ENCODE measurements at regions not wholly inside any gene's neighbourhood (a gene's known extent, or its start where the extent isn't known, plus 50 kb on each side); places are given as distances from the start of the nearest gene placed in this dataset.
A peak's percentile ranks its signal among the peaks of the same experiment; 100 is the strongest.

DNA sequence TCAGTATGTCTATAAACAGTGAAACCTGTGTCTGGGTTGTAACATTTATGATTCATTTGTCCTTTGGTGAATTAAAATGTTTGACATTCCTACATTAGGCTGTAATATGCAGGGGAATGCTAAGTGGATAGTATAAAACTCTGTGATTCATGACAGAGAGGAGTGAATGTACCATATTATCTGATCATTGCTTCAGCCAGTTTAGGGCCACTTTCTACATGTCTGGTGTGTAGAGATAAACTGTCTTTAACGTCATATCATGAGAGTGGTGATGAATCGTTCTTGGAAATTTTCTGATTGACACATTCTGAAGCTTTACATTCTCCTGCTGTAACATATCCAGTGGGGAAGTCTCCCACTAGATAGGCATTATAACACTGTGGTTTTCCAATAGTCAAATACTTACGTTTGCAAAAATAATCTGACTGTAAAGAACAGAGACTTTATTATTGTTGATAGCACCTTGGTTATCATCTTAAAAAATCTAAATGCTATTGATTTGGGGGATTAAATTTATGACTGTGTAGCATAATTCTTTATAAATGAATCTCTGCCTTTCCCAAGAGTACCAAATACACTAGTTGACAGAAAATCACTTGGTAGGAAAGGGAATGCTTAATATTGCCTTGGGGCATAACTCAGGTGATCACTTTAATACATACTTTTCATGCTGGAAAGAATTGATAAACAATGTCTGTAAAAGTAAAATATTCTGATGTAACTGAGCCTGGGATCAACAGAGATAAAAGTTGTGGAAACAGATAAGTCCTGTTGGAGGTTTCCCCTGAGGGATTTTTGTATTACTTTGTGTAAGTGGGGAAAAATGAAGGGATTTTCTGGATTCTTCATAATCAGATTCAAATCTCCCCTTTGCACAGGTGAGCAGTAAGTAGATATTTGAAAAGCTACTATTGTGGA, 427.9 kb downstream of the JRKL start (continued):
- no peak for TF ChIP-seq RBM14 (IDR thresholded peaks at IDR 0.05; ENCODE audit: borderline replicate concordance, insufficient read depth, low read depth, low read length)
- peak; percentile 90 for TF ChIP-seq SMARCC2 (IDR thresholded peaks at IDR 0.05; ENCODE audit: low read depth)
- TF ChIP-seq CXXC5 (CRISPR knock-in tag; IDR thresholded peaks at IDR 0.05), result peak; percentile 43; the same call in 1 of the 2 replicates
- peak; percentile 48; the same call in 1 of the 2 replicates for TF ChIP-seq ZNF644 (tag; IDR thresholded peaks at IDR 0.05; ENCODE audit: low read depth)
- peak; percentile 89 for TF ChIP-seq NCOR1 (IDR thresholded peaks at IDR 0.05)
- TF ChIP-seq, protein P1, sequence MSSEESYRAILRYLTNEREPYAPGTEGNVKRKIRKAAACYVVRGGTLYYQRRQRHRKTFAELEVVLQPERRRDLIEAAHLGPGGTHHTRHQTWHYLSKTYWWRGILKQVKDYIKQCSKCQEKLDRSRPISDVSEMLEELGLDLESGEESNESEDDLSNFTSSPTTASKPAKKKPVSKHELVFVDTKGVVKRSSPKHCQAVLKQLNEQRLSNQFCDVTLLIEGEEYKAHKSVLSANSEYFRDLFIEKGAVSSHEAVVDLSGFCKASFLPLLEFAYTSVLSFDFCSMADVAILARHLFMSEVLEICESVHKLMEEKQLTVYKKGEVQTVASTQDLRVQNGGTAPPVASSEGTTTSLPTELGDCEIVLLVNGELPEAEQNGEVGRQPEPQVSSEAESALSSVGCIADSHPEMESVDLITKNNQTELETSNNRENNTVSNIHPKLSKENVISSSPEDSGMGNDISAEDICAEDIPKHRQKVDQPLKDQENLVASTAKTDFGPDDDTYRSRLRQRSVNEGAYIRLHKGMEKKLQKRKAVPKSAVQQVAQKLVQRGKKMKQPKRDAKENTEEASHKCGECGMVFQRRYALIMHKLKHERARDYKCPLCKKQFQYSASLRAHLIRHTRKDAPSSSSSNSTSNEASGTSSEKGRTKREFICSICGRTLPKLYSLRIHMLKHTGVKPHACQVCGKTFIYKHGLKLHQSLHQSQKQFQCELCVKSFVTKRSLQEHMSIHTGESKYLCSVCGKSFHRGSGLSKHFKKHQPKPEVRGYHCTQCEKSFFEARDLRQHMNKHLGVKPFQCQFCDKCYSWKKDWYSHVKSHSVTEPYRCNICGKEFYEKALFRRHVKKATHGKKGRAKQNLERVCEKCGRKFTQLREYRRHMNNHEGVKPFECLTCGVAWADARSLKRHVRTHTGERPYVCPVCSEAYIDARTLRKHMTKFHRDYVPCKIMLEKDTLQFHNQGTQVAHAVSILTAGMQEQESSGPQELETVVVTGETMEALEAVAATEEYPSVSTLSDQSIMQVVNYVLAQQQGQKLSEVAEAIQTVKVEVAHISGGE (CRISPR knock-in tag; IDR thresholded peaks at IDR 0.05), result 0 out of 6 replicates have a peak, but pooled peaks of 1 of the 3 experiments have one; percentile 37
- TF ChIP-seq ARID1B (IDR thresholded peaks at IDR 0.05), result peak; percentile 98
- 0 out of 2 replicates have a peak, but pooled peaks have one; percentile 29 for TF ChIP-seq TEAD2 (tag; IDR thresholded peaks at IDR 0.05)
- peak; percentile 83 for TF ChIP-seq KLF16 (IDR thresholded peaks at IDR 0.05)
- peak; percentile 78 for TF ChIP-seq MTA1 (IDR thresholded peaks at IDR 0.05; ENCODE audit: borderline replicate concordance)
- no peak for TF ChIP-seq ZNF354B (CRISPR knock-in tag; IDR thresholded peaks at IDR 0.05)
- no peak for TF ChIP-seq HDAC8 (tag; IDR thresholded peaks at IDR 0.05)
- peak; percentile 59; the same call in 1 of the 2 replicates for TF ChIP-seq ZNF24 (IDR thresholded peaks at IDR 0.05)
- no peak for TF ChIP-seq IFI16 (CRISPR knock-in tag; IDR thresholded peaks at IDR 0.05)
- peak; percentile 75 for TF ChIP-seq CEBPB (tag; IDR thresholded peaks at IDR 0.05)
- TF ChIP-seq, protein P2, sequence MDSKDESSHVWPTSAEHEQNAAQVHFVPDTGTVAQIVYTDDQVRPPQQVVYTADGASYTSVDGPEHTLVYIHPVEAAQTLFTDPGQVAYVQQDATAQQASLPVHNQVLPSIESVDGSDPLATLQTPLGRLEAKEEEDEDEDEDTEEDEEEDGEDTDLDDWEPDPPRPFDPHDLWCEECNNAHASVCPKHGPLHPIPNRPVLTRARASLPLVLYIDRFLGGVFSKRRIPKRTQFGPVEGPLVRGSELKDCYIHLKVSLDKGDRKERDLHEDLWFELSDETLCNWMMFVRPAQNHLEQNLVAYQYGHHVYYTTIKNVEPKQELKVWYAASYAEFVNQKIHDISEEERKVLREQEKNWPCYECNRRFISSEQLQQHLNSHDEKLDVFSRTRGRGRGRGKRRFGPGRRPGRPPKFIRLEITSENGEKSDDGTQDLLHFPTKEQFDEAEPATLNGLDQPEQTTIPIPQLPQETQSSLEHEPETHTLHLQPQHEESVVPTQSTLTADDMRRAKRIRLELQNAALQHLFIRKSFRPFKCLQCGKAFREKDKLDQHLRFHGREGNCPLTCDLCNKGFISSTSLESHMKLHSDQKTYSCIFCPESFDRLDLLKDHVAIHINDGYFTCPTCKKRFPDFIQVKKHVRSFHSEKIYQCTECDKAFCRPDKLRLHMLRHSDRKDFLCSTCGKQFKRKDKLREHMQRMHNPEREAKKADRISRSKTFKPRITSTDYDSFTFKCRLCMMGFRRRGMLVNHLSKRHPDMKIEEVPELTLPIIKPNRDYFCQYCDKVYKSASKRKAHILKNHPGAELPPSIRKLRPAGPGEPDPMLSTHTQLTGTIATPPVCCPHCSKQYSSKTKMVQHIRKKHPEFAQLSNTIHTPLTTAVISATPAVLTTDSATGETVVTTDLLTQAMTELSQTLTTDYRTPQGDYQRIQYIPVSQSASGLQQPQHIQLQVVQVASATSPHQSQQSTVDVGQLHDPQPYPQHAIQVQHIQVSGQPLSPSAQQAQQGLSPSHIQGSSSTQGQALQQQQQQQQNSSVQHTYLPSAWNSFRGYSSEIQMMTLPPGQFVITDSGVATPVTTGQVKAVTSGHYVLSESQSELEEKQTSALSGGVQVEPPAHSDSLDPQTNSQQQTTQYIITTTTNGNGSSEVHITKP (IDR thresholded peaks at IDR 0.05; ENCODE audit: partially characterized antibody), result peak; percentile 13
- TF ChIP-seq ZNF263 (CRISPR knock-in tag; IDR thresholded peaks at IDR 0.05; ENCODE audit: borderline replicate concordance), result no peak
- TF ChIP-seq MEF2D (tag; conservative IDR thresholded peaks at IDR 0.05; ENCODE audit: low read depth), result 0 out of 2 replicates have a peak, but pooled peaks have one; percentile 36
- TF ChIP-seq, protein P3, sequence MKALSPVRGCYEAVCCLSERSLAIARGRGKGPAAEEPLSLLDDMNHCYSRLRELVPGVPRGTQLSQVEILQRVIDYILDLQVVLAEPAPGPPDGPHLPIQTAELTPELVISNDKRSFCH (CRISPR knock-in tag; IDR thresholded peaks at IDR 0.05), result no peak
- TF ChIP-seq, protein P3 (tag; IDR thresholded peaks at IDR 0.05), result 0 out of 2 replicates have a peak, but pooled peaks have one; percentile 33
- no peak for TF ChIP-seq PTTG1 (tag; IDR thresholded peaks at IDR 0.05; ENCODE audit: low read depth)

Measured in K562 (cell line).